ENCODE measurements at regions not wholly inside any gene's neighbourhood (a gene's known extent, or its start where the extent isn't known, plus 50 kb on each side); places are given as distances from the start of the nearest gene placed in this dataset.

GRCh38 chr3:193903512-193903817 is 232.5 kb upstream of the HES1 start:
- TF ChIP-seq EP300 (IDR thresholded peaks at IDR 0.05) (no peak), POLR2A (IDR thresholded peaks at IDR 0.05; ENCODE audit: low read depth) (no peak), CTCF (IDR thresholded peaks at IDR 0.05) (no peak), POLR2AphosphoS5 (IDR thresholded peaks at IDR 0.05) (no peak)
